CD4-positive, alpha-beta T cell (primary cell): ENCODE measurements at regions not wholly inside any gene's neighbourhood (a gene's known extent, or its start where the extent isn't known, plus 50 kb on each side); places are given as distances from the start of the nearest gene placed in this dataset.

Experiments
- ATAC-seq: fragments of 200-7000 bp; cut with Tn5 transposase; one replicate; pipeline ENCODE4 v1.10.0; 2022; ENCODE audit warnings: mild to moderate bottlenecking; ENCODE audit not compliant: poor library complexity
- CTCF ChIA-PET: fragments of 350-600 bp; sonication (Branson Sonifier 250); formaldehyde crosslinking; loops from one replicate; lab custom pipeline; 2021; ENCODE audit warnings: antibody characterized with exemption, inconsistent platforms; lab: Charles Lee
- POLR2A ChIA-PET: fragments of 350-600 bp; sonication (Branson Sonifier 250); formaldehyde crosslinking; loops from one replicate; lab custom pipeline; 2021; ENCODE audit warnings: antibody characterized with exemption, inconsistent platforms; lab: Charles Lee
- DNase-seq, 14 experiments: peaks; one replicate each; pipeline ENCODE4 v3.0.0-alpha.2; 2013 to 2020; ENCODE audit warnings: mixed read lengths in 2 of 14
- H3K27ac ChIP-seq, 2 donors: one replicate each; pipeline versions ENCODE4 v1.5.1 to v1.7.0; 2013; ENCODE audit warnings: low read length in 2 of 2, low read depth in 1 of 2, mild to moderate bottlenecking in 1 of 2
- H3K27me3 ChIP-seq, 2 experiments: 1 replicate in 1 of 2; 2 replicates in 1 of 2; pipeline versions ENCODE4 v1.6.1 to v1.7.0; 2013; ENCODE audit warnings: low read length in 2 of 2, control low read depth in 1 of 2, mild to moderate bottlenecking in 1 of 2, moderate library complexity in 1 of 2; ENCODE audit not compliant: insufficient read depth in 2 of 2, control insufficient read depth in 1 of 2
- H3K36me3 ChIP-seq: one replicate; pipeline ENCODE4 v1.6.1; 2013; ENCODE audit warnings: low read length, control low read depth; ENCODE audit not compliant: insufficient read depth
- H3K4me1 ChIP-seq: one replicate; pipeline ENCODE4 v1.6.1; 2013; ENCODE audit warnings: low read length, control low read depth; ENCODE audit not compliant: insufficient read depth
- H3K4me3 ChIP-seq: one replicate; pipeline ENCODE4 v1.5.1; 2013; ENCODE audit warnings: mild to moderate bottlenecking, low read length, moderate library complexity
- H3K9me3 ChIP-seq, 2 experiments: 1 replicate in 1 of 2; 2 replicates in 1 of 2; pipeline versions ENCODE4 v1.6.1 to v1.7.0; 2013; ENCODE audit warnings: low read length in 2 of 2, mild to moderate bottlenecking in 2 of 2, control low read depth in 1 of 2, moderate library complexity in 1 of 2; ENCODE audit not compliant: control insufficient read depth in 1 of 2, insufficient read depth in 1 of 2
- H3K27ac Mint-ChIP-seq: one replicate; pipeline ENCODE4 v1.8.0; 2020; ENCODE audit warnings: mixed read lengths
- H3K27me3 Mint-ChIP-seq: one replicate; pipeline ENCODE4 v1.8.0; 2021; ENCODE audit warnings: mixed read lengths
- H3K36me3 Mint-ChIP-seq: one replicate; pipeline ENCODE4 v1.8.0; 2021; ENCODE audit warnings: low read depth, mixed read lengths
- H3K4me1 Mint-ChIP-seq: one replicate; pipeline ENCODE4 v1.8.0; 2021; ENCODE audit warnings: low read depth, mixed read lengths
- H3K4me3 Mint-ChIP-seq: one replicate; pipeline ENCODE4 v1.8.0; 2020; ENCODE audit warnings: mild to moderate bottlenecking, mixed read lengths
- H3K9me3 Mint-ChIP-seq: one replicate; pipeline ENCODE4 v1.8.0; 2020; ENCODE audit warnings: mixed read lengths
- CTCF ChIP-seq: fragments of 200-600 bp; IDR thresholded peaks from one replicate; pipeline ENCODE4 v1.8.0; 2022; ENCODE audit warnings: antibody characterized with exemption, mild to moderate bottlenecking
- intact Hi-C, 2 experiments: fragments of 100-400 bp; cut with DNase I in 1 of 2; cut with micrococcal nuclease in 1 of 2; formaldehyde crosslinking; loops; one replicate each; pipeline versions ENCODE4 v1.15.1 to v1.9.0; 2023 to 2025; cut with DNase I, micrococcal nuclease

GRCh38 chr4:177706916-177707315, 264.7 kb upstream of the AGA start:
- Histone ChIP-seq H3K36me3 (no peaks in the 10 kb centered on the region), H3K27ac (no peak overlapping the region), H3K4me3 (no peak overlapping the region), H3K9me3 (no peaks in the 10 kb centered on the region), H3K27me3 (no peaks in the 10 kb centered on the region), H3K4me1 (no peaks in the 10 kb centered on the region)
- Mint-ChIP-seq H3K27me3 (no peaks in the 10 kb centered on the region), H3K4me3 (no peak overlapping the region), H3K9me3 (no peaks in the 10 kb centered on the region), H3K36me3 (no peaks in the 10 kb centered on the region), H3K27ac (no peak overlapping the region), H3K4me1 (no peaks in the 10 kb centered on the region)
- ATAC-seq = no peak
- no peak for DNase-seq
- intact Hi-C loops = no loop called here
- POLR2A ChIA-PET = no interaction called here
- CTCF ChIA-PET = no interaction called here
- no peak for TF ChIP-seq CTCF

GRCh38 chr4:177713454-177713853, 271.2 kb upstream of the AGA start:
- no peaks in the 10 kb centered on the region for H3K4me1 Mint-ChIP-seq
- H3K9me3 ChIP-seq = no peaks in the 10 kb centered on the region

GRCh38 chr4:177717407-177717806, 275.2 kb upstream of the AGA start:
- intact Hi-C loops = no loop called here
- no peaks in the 10 kb centered on the region for H3K36me3 Mint-ChIP-seq
- no peak overlapping the region for H3K27ac Mint-ChIP-seq
- no peaks in the 10 kb centered on the region for H3K27me3 Mint-ChIP-seq
- Histone ChIP-seq H3K27ac (no peak overlapping the region), H3K9me3 (no peaks in the 10 kb centered on the region), H3K27me3 (no peaks in the 10 kb centered on the region), H3K4me3 (no peak overlapping the region), H3K4me1 (no peaks in the 10 kb centered on the region), H3K36me3 (no peaks in the 10 kb centered on the region)
- TF ChIP-seq CTCF = no peak
- no peak overlapping the region for H3K4me3 Mint-ChIP-seq
- no peaks in the 10 kb centered on the region for H3K4me1 Mint-ChIP-seq
- ATAC-seq (no peak), DNase-seq (no peak)
- CTCF ChIA-PET = no interaction called here
- POLR2A ChIA-PET = no interaction called here
- no peaks in the 10 kb centered on the region for H3K9me3 Mint-ChIP-seq

More at GRCh38 chr4:177713454-177713853, 271.2 kb upstream of the AGA start:
- ChIA-PET CTCF (no interaction called here), POLR2A (no interaction called here)
- intact Hi-C loops = no loop called here
- H3K27ac Mint-ChIP-seq = no peak overlapping the region
- H3K36me3 Mint-ChIP-seq = no peaks in the 10 kb centered on the region
- no peaks in the 10 kb centered on the region for H3K9me3 Mint-ChIP-seq
- ATAC-seq = no peak
- no peak for DNase-seq
- no peaks in the 10 kb centered on the region for H3K27me3 Mint-ChIP-seq
- TF ChIP-seq CTCF = no peak
- Histone ChIP-seq H3K4me1 (no peaks in the 10 kb centered on the region), H3K4me3 (no peak overlapping the region), H3K36me3 (no peaks in the 10 kb centered on the region), H3K27ac (no peak overlapping the region), H3K27me3 (no peaks in the 10 kb centered on the region)
- H3K4me3 Mint-ChIP-seq = no peak overlapping the region
